SU-DHL-6 (cell line): ENCODE measurements at regions not wholly inside any gene's neighbourhood (a gene's known extent, or its start where the extent isn't known, plus 50 kb on each side); places are given as distances from the start of the nearest gene placed in this dataset.

ENCODE experiments used
- EZH2phosphoT487 ChIP-seq: fragments of 200-600 bp; sonication (generic), shearing (Covaris generic); conservative IDR thresholded peaks from 2 replicates; pipeline ENCODE4 v1.6.1; 2018; ENCODE audit warnings: mild to moderate bottlenecking, antibody characterized with exemption, low read length, moderate library complexity, mixed read lengths
- TF ChIP-seq, protein P1 (sequence below): fragments of 200-600 bp; sonication (generic); IDR thresholded peaks from one replicate; pipeline ENCODE4 v1.5.1; 2017; ENCODE audit warnings: antibody characterized with exemption, mild to moderate bottlenecking, low read length, moderate library complexity; ENCODE audit not compliant: insufficient read depth, poor library complexity, severe bottlenecking

DNA sequence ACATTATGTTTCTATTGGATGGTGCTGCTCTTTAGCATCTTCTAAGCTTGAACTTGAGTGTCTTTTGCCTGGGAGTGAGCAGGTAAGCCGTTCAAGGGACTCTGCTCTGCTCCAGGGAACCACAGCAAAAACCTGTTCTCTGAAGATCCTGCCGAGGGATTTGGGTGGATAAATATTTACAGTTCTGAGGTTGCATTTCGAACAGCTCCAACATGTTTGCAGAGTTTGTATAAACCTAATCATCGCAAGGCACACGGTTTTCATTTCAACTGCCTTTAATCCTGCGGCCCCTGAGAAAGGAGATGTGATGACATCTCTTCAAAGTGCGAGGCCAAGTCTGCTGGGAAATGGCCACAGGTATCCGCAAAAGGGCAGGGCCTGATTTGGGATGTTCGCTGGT, 293.4 kb downstream of the TFAP2C start:
- TF ChIP-seq, protein P1, sequence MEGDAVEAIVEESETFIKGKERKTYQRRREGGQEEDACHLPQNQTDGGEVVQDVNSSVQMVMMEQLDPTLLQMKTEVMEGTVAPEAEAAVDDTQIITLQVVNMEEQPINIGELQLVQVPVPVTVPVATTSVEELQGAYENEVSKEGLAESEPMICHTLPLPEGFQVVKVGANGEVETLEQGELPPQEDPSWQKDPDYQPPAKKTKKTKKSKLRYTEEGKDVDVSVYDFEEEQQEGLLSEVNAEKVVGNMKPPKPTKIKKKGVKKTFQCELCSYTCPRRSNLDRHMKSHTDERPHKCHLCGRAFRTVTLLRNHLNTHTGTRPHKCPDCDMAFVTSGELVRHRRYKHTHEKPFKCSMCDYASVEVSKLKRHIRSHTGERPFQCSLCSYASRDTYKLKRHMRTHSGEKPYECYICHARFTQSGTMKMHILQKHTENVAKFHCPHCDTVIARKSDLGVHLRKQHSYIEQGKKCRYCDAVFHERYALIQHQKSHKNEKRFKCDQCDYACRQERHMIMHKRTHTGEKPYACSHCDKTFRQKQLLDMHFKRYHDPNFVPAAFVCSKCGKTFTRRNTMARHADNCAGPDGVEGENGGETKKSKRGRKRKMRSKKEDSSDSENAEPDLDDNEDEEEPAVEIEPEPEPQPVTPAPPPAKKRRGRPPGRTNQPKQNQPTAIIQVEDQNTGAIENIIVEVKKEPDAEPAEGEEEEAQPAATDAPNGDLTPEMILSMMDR: no peak
- no peak for TF ChIP-seq EZH2phosphoT487
